ENCODE measurements at regions not wholly inside any gene's neighbourhood (a gene's known extent, or its start where the extent isn't known, plus 50 kb on each side); places are given as distances from the start of the nearest gene placed in this dataset.
"Not testable (repeated sequence)": the region's sequence is repeated elsewhere in the genome, so short reads cannot be mapped to it uniquely, and the experiment has no call there.

DNA sequence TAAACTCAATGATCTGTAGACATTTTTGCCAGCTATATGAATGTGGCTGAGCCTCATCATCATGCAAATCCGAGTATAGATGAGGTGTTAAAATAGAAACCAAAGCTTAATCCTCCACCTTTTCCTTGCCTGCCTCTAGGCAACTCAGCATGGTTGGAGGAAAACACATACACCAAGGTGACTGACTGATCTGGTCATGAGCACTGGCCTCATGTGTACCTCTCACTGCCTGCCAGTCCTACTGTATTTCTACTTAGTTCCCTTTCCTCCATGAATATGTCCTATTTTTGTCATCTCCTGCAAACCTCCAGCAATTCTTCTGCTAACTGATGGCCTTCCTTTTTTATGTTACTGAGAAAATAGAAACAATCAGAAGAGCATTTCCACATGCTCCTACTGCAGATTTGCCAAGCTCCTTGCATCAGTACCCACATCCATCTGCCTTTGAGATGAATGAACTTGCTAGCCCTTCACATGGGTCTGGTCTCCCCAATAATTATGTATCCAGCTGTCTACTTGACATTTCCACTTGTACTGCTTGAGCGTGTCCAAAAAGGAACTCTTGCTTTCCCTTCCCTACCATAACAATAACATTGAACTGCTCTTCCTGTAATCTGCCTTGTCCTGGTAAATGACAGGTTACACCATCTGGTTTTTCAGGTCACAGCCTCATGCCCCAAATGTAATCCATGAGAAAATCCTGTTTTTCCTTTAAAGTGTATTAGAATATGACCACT, 90.1 kb upstream of the GARIN1A start:
- POLR2A ChIA-PET; dilution Hi-C loops (cut with MboI; ENCODE audit: extremely low pct_ligation_motif_present, low sequenced_read_pairs); H2AFZ ChIP-seq (ENCODE audit: low read depth, low read length); intact Hi-C loops (cut with micrococcal nuclease); H3K4me1 ChIP-seq (ENCODE audit: control insufficient read depth, extremely low read depth, insufficient read depth, low read length); BruUV-seq (replicated peaks); H3K4me3 ChIP-seq (replicated peaks in 1 of 3; ENCODE audit: insufficient read depth in 1 of 3, low read depth in 1 of 3, low read length in 3 of 3); DNase-seq (ENCODE audit: low read depth, low spot score); H3K79me2 ChIP-seq (ENCODE audit: control insufficient read depth, insufficient read depth, low read length); H3K4me2 ChIP-seq (ENCODE audit: insufficient read depth, low read length); H3K27me3 ChIP-seq (ENCODE audit: control insufficient read depth in 2 of 2, insufficient read depth in 2 of 2, low read length in 2 of 2); CTCF ChIA-PET; H3K36me3 ChIP-seq (ENCODE audit: control insufficient read depth in 2 of 2, extremely low read depth in 1 of 2, insufficient read depth in 2 of 2, low read length in 2 of 2); H4K20me1 ChIP-seq (replicated peaks; ENCODE audit: control insufficient read depth, extremely low read depth, insufficient read depth, low read length); H3K9me3 ChIP-seq (replicated peaks; ENCODE audit: control insufficient read depth, insufficient read depth, low read length); H3K9me1 ChIP-seq (replicated peaks; ENCODE audit: control insufficient read depth, extremely low read depth, insufficient read depth, low read length); FAIRE-seq; H3K27ac ChIP-seq (ENCODE audit: insufficient read depth, low read depth, low read length); H3K9ac ChIP-seq (replicated peaks; ENCODE audit: extremely low read depth, insufficient read depth, low read length): not testable (repeated sequence)

DNA sequence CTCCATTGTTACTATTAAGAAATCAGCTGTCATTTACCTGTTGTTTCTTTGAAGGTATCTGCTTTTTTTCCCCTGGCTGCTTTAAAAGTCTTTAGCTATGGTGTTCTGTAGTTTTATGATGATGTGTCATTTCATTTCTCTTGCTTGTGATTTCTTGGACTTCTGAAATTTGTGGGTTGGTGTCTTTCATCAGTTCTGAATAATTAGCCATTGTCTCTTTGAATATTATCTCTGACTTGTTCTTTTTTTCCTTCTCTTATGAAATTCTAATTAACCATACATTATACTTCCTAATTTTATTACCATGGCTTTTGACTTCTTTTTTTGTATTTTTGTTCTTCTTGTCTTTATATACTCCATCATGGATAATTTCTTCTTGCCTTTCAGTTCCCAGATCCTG, 85.4 kb upstream of the GARIN1A start:
- BruUV-seq (replicated peaks); H3K9me3 ChIP-seq (replicated peaks; ENCODE audit: control insufficient read depth, insufficient read depth, low read length); DNase-seq (ENCODE audit: low read depth, low spot score); H3K9ac ChIP-seq (replicated peaks; ENCODE audit: extremely low read depth, insufficient read depth, low read length); CTCF ChIA-PET; H3K4me2 ChIP-seq (ENCODE audit: insufficient read depth, low read length); dilution Hi-C loops (cut with MboI; ENCODE audit: extremely low pct_ligation_motif_present, low sequenced_read_pairs); H3K9me1 ChIP-seq (replicated peaks; ENCODE audit: control insufficient read depth, extremely low read depth, insufficient read depth, low read length); intact Hi-C loops (cut with micrococcal nuclease); FAIRE-seq; H4K20me1 ChIP-seq (replicated peaks; ENCODE audit: control insufficient read depth, extremely low read depth, insufficient read depth, low read length); H3K27me3 ChIP-seq (ENCODE audit: control insufficient read depth in 2 of 2, insufficient read depth in 2 of 2, low read length in 2 of 2); H3K36me3 ChIP-seq (ENCODE audit: control insufficient read depth in 2 of 2, extremely low read depth in 1 of 2, insufficient read depth in 2 of 2, low read length in 2 of 2); POLR2A ChIA-PET; H3K4me1 ChIP-seq (ENCODE audit: control insufficient read depth, extremely low read depth, insufficient read depth, low read length); H3K79me2 ChIP-seq (ENCODE audit: control insufficient read depth, insufficient read depth, low read length); H2AFZ ChIP-seq (ENCODE audit: low read depth, low read length); H3K27ac ChIP-seq (ENCODE audit: insufficient read depth, low read depth, low read length); H3K4me3 ChIP-seq (replicated peaks in 1 of 3; ENCODE audit: insufficient read depth in 1 of 3, low read depth in 1 of 3, low read length in 3 of 3): not testable (repeated sequence)

DNA sequence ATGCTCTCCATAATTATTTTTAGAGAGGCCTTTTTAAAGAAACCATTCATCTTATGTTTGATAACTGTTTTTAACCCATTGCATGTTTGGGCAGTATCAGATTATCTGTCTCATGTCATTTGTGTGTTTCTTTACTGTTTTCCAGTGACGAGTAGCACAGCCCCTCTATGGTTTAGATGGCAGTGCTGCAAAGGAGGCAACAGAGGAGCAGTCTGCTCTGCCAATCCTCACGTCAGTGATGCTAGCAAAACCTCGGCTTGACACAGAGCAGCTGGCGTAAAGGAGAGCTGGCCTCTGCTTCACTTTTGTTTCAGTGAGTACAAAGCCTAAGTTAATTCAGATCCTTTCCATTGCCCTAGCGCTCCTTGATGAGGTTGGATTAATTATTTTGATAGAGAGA, 80.4 kb upstream of the GARIN1A start:
- Histone ChIP-seq H3K36me3 (ENCODE audit: control insufficient read depth in 2 of 2, extremely low read depth in 1 of 2, insufficient read depth in 2 of 2, low read length in 2 of 2) (peaks cover 0 to 11% of the 10 kb centered on the region in 2 experiments), H3K9me3 (replicated peaks; ENCODE audit: control insufficient read depth, insufficient read depth, low read length) (no peaks in the 10 kb centered on the region), H4K20me1 (replicated peaks; ENCODE audit: control insufficient read depth, extremely low read depth, insufficient read depth, low read length) (no peaks in the 10 kb centered on the region), H3K9ac (replicated peaks; ENCODE audit: extremely low read depth, insufficient read depth, low read length) (no peak overlapping the region), H3K4me2 (ENCODE audit: insufficient read depth, low read length) (no peak overlapping the region), H3K27me3 (ENCODE audit: control insufficient read depth in 2 of 2, insufficient read depth in 2 of 2, low read length in 2 of 2) (no peaks in the 10 kb centered on the region), H2AFZ (ENCODE audit: low read depth, low read length) (no peak overlapping the region), H3K27ac (ENCODE audit: insufficient read depth, low read depth, low read length) (no peak overlapping the region), H3K9me1 (replicated peaks; ENCODE audit: control insufficient read depth, extremely low read depth, insufficient read depth, low read length) (no peaks in the 10 kb centered on the region), H3K79me2 (ENCODE audit: control insufficient read depth, insufficient read depth, low read length) (peaks cover 11% of the 10 kb centered on the region), H3K4me1 (ENCODE audit: control insufficient read depth, extremely low read depth, insufficient read depth, low read length) (no peaks in the 10 kb centered on the region), H3K4me3 (replicated peaks in 1 of 3; ENCODE audit: insufficient read depth in 1 of 3, low read depth in 1 of 3, low read length in 3 of 3) (no peak overlapping the region)
- TF ChIP-seq POLR2AphosphoS5 (IDR thresholded peaks at IDR 0.05; ENCODE audit: insufficient read depth, low read depth, low read length), result no peak
- FAIRE-seq, result no peak
- intact Hi-C loops (cut with micrococcal nuclease) (no loop called here), dilution Hi-C loops (cut with MboI; ENCODE audit: extremely low pct_ligation_motif_present, low sequenced_read_pairs) (no loop called here)
- BruUV-seq (replicated peaks), result no TSS peak
- DNase-seq (ENCODE audit: low read depth, low spot score), result no peak
- ChIA-PET POLR2A (no interaction called here), CTCF (no interaction called here)

DNA sequence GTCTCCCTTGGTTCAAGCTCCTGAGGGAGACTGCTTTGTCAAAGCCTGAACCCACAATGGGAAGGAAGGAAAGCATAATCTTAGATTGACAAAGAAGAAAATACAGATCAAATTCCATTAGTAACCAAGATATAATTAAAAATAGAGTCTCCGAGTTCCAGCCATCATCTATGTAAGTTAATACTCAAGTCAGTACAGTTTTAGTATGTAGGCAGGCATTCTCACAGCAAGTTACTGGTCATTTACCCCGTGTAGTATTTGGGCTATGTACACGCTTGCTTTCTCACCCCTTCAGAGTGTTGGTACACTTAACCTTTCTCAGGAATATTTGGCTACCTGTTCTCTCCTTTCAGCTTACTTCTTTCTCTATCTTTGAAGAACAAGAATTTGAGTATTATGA, 79.9 kb upstream of the GARIN1A start:
- H3K9me3 ChIP-seq (replicated peaks; ENCODE audit: control insufficient read depth, insufficient read depth, low read length); intact Hi-C loops (cut with micrococcal nuclease); FAIRE-seq; H3K4me1 ChIP-seq (ENCODE audit: control insufficient read depth, extremely low read depth, insufficient read depth, low read length); H3K9ac ChIP-seq (replicated peaks; ENCODE audit: extremely low read depth, insufficient read depth, low read length); H3K4me3 ChIP-seq (replicated peaks in 1 of 3; ENCODE audit: insufficient read depth in 1 of 3, low read depth in 1 of 3, low read length in 3 of 3); DNase-seq (ENCODE audit: low read depth, low spot score); H4K20me1 ChIP-seq (replicated peaks; ENCODE audit: control insufficient read depth, extremely low read depth, insufficient read depth, low read length); BruUV-seq (replicated peaks); POLR2A ChIA-PET; dilution Hi-C loops (cut with MboI; ENCODE audit: extremely low pct_ligation_motif_present, low sequenced_read_pairs); H3K27ac ChIP-seq (ENCODE audit: insufficient read depth, low read depth, low read length); H3K9me1 ChIP-seq (replicated peaks; ENCODE audit: control insufficient read depth, extremely low read depth, insufficient read depth, low read length); CTCF ChIA-PET; H2AFZ ChIP-seq (ENCODE audit: low read depth, low read length); H3K27me3 ChIP-seq (ENCODE audit: control insufficient read depth in 2 of 2, insufficient read depth in 2 of 2, low read length in 2 of 2); H3K4me2 ChIP-seq (ENCODE audit: insufficient read depth, low read length): not testable (repeated sequence)
- peaks cover 0 to 11% of the 10 kb centered on the region in 2 experiments for H3K36me3 ChIP-seq (ENCODE audit: control insufficient read depth in 2 of 2, extremely low read depth in 1 of 2, insufficient read depth in 2 of 2, low read length in 2 of 2)
- peaks cover 13% of the 10 kb centered on the region for H3K79me2 ChIP-seq (ENCODE audit: control insufficient read depth, insufficient read depth, low read length)
